ENCODE measurements at regions not wholly inside any gene's neighbourhood (a gene's known extent, or its start where the extent isn't known, plus 50 kb on each side); places are given as distances from the start of the nearest gene placed in this dataset.

DNA sequence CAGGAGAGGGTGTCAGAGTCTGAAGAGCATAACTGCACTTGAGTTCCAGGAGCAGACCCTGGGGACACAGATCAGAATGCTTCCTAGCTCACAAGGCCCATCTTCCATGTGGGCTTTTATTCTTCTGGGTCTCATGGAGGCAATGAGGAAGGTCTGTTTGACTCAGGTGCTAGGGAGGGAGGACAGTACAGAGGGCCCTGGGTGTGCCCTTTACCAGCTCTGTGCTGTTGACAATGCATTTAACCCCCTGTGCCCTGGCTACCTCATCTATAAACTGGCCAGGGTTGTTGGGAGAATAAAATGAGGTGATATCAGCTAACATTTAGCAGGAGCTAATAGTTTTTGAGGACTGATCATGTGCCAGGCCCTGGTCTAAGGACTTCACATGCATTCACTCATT lies 318.0 kb downstream of the DMAC1 start:
- no peaks in the 10 kb centered on the region for H3K9me3 ChIP-seq
- no peak for TF ChIP-seq EP300 (IDR thresholded peaks at IDR 0.05; ENCODE audit: low read depth)
- TF ChIP-seq POLR2AphosphoS5 (IDR thresholded peaks at IDR 0.05), result no peak
- TF ChIP-seq POLR2A (IDR thresholded peaks at IDR 0.05), result no peak
- TF ChIP-seq, protein P1, sequence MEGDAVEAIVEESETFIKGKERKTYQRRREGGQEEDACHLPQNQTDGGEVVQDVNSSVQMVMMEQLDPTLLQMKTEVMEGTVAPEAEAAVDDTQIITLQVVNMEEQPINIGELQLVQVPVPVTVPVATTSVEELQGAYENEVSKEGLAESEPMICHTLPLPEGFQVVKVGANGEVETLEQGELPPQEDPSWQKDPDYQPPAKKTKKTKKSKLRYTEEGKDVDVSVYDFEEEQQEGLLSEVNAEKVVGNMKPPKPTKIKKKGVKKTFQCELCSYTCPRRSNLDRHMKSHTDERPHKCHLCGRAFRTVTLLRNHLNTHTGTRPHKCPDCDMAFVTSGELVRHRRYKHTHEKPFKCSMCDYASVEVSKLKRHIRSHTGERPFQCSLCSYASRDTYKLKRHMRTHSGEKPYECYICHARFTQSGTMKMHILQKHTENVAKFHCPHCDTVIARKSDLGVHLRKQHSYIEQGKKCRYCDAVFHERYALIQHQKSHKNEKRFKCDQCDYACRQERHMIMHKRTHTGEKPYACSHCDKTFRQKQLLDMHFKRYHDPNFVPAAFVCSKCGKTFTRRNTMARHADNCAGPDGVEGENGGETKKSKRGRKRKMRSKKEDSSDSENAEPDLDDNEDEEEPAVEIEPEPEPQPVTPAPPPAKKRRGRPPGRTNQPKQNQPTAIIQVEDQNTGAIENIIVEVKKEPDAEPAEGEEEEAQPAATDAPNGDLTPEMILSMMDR (IDR thresholded peaks at IDR 0.05), result no peak
- H3K27me3 ChIP-seq, result no peaks in the 10 kb centered on the region
- H3K36me3 ChIP-seq, result no peaks in the 10 kb centered on the region
- DNase-seq, result no peak
- in situ Hi-C loops (cut with MboI; ENCODE audit: low pct_ligation_motif_present in 1 of 4, low pct_unique_long_range_greater_than_20kb in 1 of 4, low sequenced_read_pairs in 3 of 4), result no loop called here
- H3K27ac ChIP-seq, result no peak overlapping the region
- no peak overlapping the region for H3K4me3 ChIP-seq
- intact Hi-C loops (cut with DNase I; ENCODE audit: low total_unique reads), result no loop called here
- no peaks in the 10 kb centered on the region for H3K4me1 ChIP-seq

DNA sequence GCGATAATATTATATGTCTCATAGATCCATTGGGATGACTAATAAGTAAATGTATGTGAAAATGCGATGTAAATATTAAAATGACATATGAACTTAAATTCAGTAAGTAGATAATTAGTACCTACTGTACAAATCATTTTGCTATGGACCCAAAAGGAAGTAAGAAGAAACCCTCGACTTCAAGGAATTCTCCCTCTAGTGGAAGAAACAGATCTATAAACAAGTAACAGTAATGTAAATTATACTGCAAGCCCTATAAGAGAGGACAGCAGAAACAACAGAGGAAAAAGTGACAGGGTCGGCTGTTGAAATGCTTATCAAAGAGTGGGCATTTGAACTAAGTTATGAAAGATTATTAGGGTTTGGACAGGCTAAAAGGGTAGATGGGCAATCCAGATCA lies 320.3 kb downstream of the DMAC1 start:
- in situ Hi-C loops (cut with MboI; ENCODE audit: low pct_ligation_motif_present in 1 of 4, low pct_unique_long_range_greater_than_20kb in 1 of 4, low sequenced_read_pairs in 3 of 4), result no loop called here
- 75 to 80% methylated on average over 4 of the region's 4 CpGs for WGBS, 2 donors (ENCODE audit: low coverage in 1 of 2)

DNA sequence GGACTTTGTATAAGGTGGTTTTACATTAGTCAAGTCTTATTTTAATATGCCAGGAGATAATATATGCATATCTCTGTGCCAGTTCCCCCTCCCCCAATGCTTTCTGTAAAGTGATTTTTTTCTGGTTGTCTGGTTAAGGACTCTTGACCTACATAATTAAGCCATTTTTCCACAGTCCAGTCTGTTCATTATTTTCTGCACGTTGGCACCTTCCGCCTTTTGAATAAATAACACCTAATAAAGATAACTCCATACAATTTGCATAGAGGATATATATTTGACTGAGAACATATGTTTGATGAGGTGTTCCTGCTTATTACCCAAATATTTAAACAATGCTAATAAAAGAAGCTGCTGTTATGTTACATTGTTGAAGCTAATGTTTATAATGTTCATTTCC lies 320.9 kb downstream of the DMAC1 start:
- no peak overlapping the region for H3K27ac ChIP-seq
- no peak for TF ChIP-seq EP300 (IDR thresholded peaks at IDR 0.05; ENCODE audit: low read depth)
- no peak for TF ChIP-seq POLR2A (IDR thresholded peaks at IDR 0.05)
- TF ChIP-seq POLR2AphosphoS5 (IDR thresholded peaks at IDR 0.05), result no peak
- TF ChIP-seq, protein P1 (IDR thresholded peaks at IDR 0.05), result no peak
- in situ Hi-C loops (cut with MboI; ENCODE audit: low pct_ligation_motif_present in 1 of 4, low pct_unique_long_range_greater_than_20kb in 1 of 4, low sequenced_read_pairs in 3 of 4) (no loop called here), intact Hi-C loops (cut with DNase I; ENCODE audit: low total_unique reads) (no loop called here)
- no peaks in the 10 kb centered on the region for H3K36me3 ChIP-seq
- 84% methylated on average over 2 of the region's 2 CpGs; no CpG with 5 or more reads in 1 of the 2 donors for WGBS, 2 donors (ENCODE audit: low coverage in 1 of 2)
- H3K4me1 ChIP-seq, result no peaks in the 10 kb centered on the region
- no peaks in the 10 kb centered on the region for H3K9me3 ChIP-seq
- H3K27me3 ChIP-seq, result no peaks in the 10 kb centered on the region
- H3K4me3 ChIP-seq, result no peak overlapping the region
- no peak for DNase-seq

More for the DNA sequence above, 320.3 kb downstream of the DMAC1 start:
- DNase-seq, result no peak
- no peaks in the 10 kb centered on the region for H3K9me3 ChIP-seq
- intact Hi-C loops (cut with DNase I; ENCODE audit: low total_unique reads), result no loop called here
- no peaks in the 10 kb centered on the region for H3K36me3 ChIP-seq
- no peak overlapping the region for H3K27ac ChIP-seq
- H3K27me3 ChIP-seq, result no peaks in the 10 kb centered on the region
- TF ChIP-seq, protein P1 (IDR thresholded peaks at IDR 0.05), result no peak
- TF ChIP-seq POLR2A (IDR thresholded peaks at IDR 0.05), result no peak
- TF ChIP-seq EP300 (IDR thresholded peaks at IDR 0.05; ENCODE audit: low read depth), result no peak
- TF ChIP-seq POLR2AphosphoS5 (IDR thresholded peaks at IDR 0.05), result no peak
- H3K4me1 ChIP-seq, result no peaks in the 10 kb centered on the region
- H3K4me3 ChIP-seq, result no peak overlapping the region

DNA sequence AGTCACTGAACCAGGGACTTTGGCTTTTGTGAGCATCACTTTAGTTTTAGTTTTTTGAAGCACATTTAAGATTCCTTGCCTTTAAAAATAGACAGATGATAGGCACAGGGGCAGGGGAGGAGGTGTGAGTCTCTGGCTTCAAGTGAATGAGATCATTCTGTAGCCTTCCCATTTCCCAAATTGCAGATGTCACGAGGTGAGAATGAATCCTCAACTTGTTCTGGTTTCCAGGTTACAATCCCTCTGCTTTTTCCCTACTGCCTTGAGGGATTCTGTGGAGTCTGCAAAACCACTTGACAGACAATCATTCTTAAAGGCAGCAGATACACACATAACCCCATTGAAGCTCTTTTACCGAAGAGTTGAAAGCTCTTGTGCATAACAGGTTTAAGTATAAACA lies 332.4 kb downstream of the DMAC1 start:
- 77 to 83% methylated on average over 1 to 2 of the region's 2 CpGs for WGBS, 2 donors (ENCODE audit: low coverage in 1 of 2)
- intact Hi-C loops (cut with DNase I; ENCODE audit: low total_unique reads), result no loop called here
- no peak overlapping the region for H3K27ac ChIP-seq
- H3K9me3 ChIP-seq, result no peaks in the 10 kb centered on the region
- TF ChIP-seq, protein P1 (IDR thresholded peaks at IDR 0.05), result no peak
- TF ChIP-seq EP300 (IDR thresholded peaks at IDR 0.05; ENCODE audit: low read depth), result no peak
- no peak for TF ChIP-seq POLR2A (IDR thresholded peaks at IDR 0.05)
- TF ChIP-seq POLR2AphosphoS5 (IDR thresholded peaks at IDR 0.05), result no peak
- no peak overlapping the region for H3K4me3 ChIP-seq
- H3K27me3 ChIP-seq, result no peaks in the 10 kb centered on the region
- H3K4me1 ChIP-seq, result no peaks in the 10 kb centered on the region
- no peak for DNase-seq
- in situ Hi-C loops (cut with MboI; ENCODE audit: low pct_ligation_motif_present in 1 of 4, low pct_unique_long_range_greater_than_20kb in 1 of 4, low sequenced_read_pairs in 3 of 4), result no loop called here
- no peaks in the 10 kb centered on the region for H3K36me3 ChIP-seq
